NCI-H2196 treated with DMSO at 0.1 percent for 48 hours (cell line): ENCODE measurements at regions not wholly inside any gene's neighbourhood (a gene's known extent, or its start where the extent isn't known, plus 50 kb on each side); places are given as distances from the start of the nearest gene placed in this dataset.
"Not testable (repeated sequence)": the region's sequence is repeated elsewhere in the genome, so short reads cannot be mapped to it uniquely, and the experiment has no call there.

Experiments used
- DNase-seq: peaks from one replicate; lab custom pipeline; 2025; ENCODE audit not compliant: unreplicated experiment; lab: John Stamatoyannopoulos, UW

DNA sequence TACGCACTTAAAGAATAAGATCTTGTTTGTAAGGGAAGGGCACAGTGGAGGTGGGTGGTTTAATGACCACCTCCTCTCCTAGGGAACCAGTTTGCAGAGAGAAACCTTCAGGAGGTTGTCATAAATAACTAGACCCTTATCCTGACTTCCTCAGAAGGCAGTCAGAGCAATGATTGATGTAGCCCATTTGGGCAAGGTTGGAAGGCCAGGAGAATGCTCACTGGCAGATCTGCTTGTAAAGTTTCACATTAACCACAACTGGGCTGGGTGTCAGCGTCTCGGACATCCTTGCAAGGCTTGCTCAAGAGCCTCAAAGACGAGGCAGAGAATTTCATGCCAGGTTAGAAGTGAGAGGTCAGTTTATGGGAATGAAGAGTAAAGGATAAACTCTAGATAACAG lies 87.6 kb upstream of the TRABD2B start:
- no peak for DNase-seq

GRCh38 chr1:48082271-48082962 lies 85.2 kb upstream of the TRABD2B start:
- DNase-seq: no peak

DNA sequence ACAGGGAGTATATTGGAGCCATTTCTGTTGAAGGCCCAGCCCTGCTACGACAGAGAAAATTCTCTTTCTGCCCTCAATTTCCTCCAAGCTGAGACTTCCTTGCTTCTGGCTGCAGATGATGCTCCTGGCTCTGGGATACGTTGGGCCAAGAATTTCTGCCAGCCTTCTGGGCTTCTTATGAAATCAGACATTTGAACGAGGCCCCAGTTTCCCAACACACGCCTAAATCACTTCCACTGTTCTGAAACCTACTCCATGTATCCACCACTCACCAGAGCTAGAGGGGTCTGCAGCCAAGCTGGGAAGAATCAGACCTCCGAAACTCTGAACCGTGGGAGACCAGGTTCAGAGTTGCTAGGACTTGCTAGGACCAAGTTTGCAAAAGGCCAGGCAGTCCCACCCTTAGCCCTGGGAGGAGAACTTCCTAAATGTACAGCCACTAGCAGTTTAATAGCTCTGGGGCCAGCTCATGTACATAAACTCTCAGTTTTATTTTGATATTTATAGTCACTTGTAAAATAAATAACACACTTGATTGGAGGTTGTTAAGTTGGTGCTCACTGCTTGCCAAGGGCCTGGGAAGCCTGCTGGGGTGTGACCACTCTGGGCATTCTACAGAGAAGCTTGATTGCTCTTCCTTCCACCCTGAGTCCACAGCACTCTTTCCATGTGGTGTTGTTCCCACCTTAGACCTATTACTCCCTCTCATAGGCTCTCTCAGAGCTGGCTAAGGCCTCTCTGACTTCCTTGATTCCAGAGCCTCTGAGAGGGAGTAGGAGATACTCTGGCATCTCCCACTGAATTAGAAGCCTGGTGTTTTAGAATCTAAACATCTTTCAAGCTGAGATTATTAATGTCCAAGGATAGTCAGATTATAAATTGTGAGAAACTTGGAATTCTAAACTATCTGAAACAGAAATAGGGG lies 83.4 kb upstream of the TRABD2B start:
- no peak for DNase-seq

GRCh38 chr1:48079096-48079495 lies 81.9 kb upstream of the TRABD2B start:
- DNase-seq: no peak

GRCh38 chr1:48077795-48078222 lies 80.6 kb upstream of the TRABD2B start:
- no peak for DNase-seq

DNA sequence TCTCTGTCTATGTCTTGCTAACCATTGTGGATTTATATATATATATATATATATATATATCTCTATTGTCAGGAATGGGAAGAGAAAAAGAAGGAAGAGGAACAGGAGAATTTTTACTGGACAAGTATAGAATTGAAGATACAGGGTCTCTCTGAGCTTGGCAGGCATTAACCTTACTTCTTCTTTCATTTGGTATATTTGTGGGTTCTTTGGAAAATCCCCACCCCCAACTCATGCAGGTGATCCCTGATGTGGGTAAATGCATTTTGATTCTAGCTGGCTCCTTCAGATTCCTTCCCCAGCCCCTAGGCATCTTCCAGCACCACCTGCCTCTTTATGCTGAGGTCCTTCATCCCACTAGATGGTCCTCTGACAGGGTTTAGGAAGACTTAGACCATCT lies 78.8 kb upstream of the TRABD2B start:
- no peak for DNase-seq

GRCh38 chr1:48073798-48074530 lies 76.8 kb upstream of the TRABD2B start:
- DNase-seq: no peak

- DNase-seq: no peak
Observed at GRCh38 chr1:48071513-48071912, 74.3 kb upstream of the TRABD2B start.

DNA sequence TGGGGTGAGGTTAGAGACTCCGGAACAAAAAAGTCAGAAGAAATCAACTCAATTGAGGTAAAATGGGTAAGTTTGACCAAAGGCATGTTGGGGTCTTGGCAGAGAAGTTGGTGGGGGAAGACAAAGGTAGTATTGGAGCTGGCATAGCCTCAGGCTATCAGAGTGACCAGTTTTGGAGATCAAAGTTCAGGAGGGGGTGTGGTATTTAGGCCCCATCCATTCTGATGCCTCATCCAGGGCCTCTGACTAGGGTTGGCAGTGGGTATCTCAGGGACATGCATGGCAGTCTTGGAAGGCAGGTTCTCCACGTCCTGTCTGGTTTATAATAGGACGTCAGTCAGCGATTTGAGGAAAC lies 73.2 kb upstream of the TRABD2B start:
- DNase-seq: no peak

GRCh38 chr1:48069662-48070395 lies 72.6 kb upstream of the TRABD2B start:
- DNase-seq: no peak

DNA sequence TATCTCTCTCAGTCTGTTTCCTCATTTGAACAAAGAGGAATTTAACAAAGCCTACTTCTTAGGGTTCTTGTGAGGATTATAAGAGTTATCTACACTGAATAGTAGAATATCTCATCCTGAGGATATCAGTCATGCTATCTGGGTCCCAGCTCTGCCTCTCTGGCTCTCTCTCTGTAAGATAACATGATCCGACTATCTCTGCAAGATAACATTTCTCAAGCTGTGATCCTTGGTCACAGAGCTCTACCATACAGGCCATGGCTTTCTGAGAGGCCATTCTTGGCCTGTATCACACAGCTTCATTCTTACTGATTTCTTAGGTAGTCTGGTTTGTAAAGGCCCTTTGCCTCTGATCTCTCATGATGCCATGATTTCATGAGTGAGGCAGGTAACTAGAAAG lies 71.0 kb upstream of the TRABD2B start:
- DNase-seq: no peak

- no peak for DNase-seq
Observed at GRCh38 chr1:48066936-48067335, 69.8 kb upstream of the TRABD2B start.

DNA sequence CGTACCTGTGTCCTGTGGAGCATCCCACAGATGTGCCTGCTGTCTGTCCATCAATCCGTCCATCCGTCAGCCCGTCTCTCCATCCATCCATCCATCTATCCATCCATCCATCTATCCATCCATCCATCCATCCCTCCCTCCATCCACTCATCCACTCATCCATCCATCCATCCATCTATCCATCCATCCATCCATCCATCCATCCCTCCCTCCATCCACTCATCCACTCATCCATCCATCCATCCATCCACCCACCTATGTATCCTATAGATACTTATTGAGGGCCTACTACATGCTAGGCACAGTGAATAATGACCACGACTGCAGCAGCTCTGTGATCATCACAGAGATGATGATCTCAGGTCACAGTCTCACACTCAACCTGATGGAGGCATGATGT lies 67.5 kb upstream of the TRABD2B start:
- DNase-seq: not testable (repeated sequence)

DNA sequence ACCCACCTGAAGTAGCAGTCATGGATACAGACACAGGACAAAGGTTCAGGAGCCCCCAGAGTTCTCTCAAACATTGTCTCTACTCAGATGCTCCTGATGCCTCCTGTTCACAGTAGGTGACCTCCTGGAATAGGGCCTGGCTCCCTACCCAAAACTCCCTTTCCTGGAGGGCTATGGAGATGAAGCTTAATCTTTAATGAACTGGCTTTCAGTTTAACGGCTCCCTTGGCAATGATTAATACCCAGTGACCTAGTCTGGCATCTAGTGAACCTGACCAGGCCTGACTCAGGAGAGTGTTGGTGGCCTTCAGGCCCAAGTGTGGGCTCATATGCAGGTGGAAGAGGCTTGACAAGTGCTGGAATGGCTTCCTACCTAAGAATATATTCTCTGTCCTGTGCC lies 65.2 kb upstream of the TRABD2B start:
- DNase-seq: no peak

DNA sequence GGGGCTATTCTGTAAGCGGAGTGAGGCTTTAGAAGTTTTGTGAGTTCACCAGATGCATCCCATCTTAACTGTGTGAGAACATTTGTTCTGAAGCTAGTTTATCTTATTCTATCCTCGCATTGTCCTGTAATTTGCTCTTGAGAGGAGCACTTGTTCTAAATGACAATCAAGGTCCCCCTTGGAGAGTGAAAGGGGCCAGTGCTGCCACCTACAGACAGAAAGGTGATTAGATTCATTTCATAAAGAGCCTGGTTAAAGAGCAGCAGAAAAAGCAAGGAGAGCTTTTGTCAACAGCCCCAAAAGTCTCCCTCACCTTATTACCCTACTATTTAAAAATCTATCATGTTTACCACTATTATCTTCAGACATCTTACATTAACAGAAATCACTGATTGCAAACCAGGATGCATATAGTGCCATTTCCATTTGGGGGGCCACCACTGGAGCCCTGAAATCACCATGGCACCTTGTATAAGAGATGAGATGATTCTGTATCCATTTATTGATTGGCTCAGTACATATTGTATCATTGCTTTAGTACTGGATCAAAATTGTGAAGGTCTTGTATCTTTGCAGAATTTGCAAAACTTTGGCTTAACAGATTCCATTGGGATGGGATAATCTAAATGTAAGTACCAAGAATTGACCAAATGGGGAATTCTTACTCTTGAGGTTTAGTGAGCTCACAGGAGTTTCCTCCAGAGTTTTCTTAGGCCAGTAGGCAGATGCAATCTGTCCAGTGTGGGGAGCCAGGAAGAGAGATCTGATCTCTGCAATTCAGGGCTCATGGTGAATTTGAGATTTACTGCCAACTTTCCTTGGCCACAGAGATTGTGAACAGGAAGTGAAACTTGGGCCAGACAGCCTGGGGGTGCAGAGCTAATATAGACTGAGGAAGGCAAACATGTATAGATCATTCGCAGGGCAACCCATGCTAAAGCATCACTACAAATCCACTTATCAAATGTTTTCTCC lies 64.3 kb upstream of the TRABD2B start:
- no peak for DNase-seq

DNA sequence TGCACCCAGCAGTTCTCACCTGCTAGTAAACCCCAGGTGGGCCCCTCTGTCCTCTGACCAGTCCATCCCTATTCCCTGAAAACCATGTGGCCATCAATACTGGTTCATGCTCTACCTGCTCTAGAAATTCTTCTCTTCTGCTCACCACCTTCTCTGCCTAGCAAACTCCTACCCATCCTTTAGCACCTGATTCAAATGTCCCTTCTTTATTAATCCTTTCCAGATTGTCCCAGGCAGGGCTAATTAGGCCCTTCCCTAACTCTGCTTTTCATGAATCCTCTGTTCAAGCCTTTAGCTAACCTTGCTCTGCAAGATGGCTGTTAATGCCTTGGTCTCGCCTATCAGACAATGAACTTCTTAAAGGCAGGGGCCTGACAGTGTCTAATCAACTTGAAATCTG lies 62.1 kb upstream of the TRABD2B start:
- no peak for DNase-seq

- DNase-seq: no peak
Observed at GRCh38 chr1:48058135-48059025, 61.2 kb upstream of the TRABD2B start.

DNA sequence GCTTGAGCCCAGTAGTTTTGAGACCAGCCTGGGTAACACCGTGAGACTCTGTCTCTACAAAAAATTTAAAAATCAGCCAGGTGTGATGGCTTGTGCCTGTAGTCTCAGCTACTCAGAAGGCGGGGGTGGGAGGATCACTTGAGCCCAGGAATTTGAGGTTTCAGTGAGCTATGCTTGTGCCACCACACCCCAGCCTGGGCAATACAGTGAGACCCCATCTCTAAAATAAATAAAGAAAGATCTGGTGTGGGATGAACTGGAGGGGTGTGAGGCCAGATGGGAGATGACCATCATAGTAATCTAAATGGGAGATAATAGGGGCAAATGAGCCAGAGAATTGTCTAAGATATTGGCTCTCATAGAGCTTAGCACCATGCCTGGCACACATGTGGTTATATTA lies 60.1 kb upstream of the TRABD2B start:
- DNase-seq: no peak
